HL-60 (cell line): ENCODE measurements at regions not wholly inside any gene's neighbourhood (a gene's known extent, or its start where the extent isn't known, plus 50 kb on each side); places are given as distances from the start of the nearest gene placed in this dataset.

Experiments
- GABPA ChIP-seq: IDR thresholded peaks from 2 replicates; pipeline ENCODE4 v1.6.1; 2012; ENCODE audit warnings: low read depth
- POLR2AphosphoS5 ChIP-seq: IDR thresholded peaks from 2 replicates; pipeline ENCODE4 v1.6.1; 2012; ENCODE audit warnings: low read depth
- TF ChIP-seq, protein P1 (sequence below): IDR thresholded peaks from one replicate; pipeline ENCODE4 v1.5.1; 2011; ENCODE audit warnings: low read length, control low read depth, inconsistent platforms; ENCODE audit not compliant: insufficient read depth
- TF ChIP-seq, protein P2 (sequence below): IDR thresholded peaks from 2 replicates; pipeline ENCODE4 v1.6.1; 2012; ENCODE audit warnings: low read depth; ENCODE audit not compliant: insufficient replicate concordance

DNA sequence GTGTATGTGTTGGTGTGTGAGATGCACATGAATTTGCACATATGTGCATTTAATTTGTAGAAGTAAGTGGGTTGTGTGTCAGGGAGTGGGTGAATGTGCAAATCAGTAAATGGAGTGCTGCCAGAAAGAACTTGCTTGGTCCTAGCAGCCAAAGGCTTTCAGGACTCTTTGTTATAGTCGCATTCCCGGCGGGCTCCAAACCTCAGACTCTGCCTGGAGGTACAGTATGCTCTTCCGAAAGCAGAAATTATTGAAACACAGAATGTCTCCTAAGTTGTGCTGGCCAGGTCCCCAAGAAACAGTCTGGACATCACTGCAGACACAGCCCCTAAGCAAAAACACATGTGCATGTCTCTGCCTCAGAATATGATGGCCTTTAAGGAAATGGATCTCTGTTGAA is 232.4 kb downstream of the INSIG2 start:
- TF ChIP-seq, protein P1, sequence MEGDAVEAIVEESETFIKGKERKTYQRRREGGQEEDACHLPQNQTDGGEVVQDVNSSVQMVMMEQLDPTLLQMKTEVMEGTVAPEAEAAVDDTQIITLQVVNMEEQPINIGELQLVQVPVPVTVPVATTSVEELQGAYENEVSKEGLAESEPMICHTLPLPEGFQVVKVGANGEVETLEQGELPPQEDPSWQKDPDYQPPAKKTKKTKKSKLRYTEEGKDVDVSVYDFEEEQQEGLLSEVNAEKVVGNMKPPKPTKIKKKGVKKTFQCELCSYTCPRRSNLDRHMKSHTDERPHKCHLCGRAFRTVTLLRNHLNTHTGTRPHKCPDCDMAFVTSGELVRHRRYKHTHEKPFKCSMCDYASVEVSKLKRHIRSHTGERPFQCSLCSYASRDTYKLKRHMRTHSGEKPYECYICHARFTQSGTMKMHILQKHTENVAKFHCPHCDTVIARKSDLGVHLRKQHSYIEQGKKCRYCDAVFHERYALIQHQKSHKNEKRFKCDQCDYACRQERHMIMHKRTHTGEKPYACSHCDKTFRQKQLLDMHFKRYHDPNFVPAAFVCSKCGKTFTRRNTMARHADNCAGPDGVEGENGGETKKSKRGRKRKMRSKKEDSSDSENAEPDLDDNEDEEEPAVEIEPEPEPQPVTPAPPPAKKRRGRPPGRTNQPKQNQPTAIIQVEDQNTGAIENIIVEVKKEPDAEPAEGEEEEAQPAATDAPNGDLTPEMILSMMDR: no peak
- TF ChIP-seq POLR2AphosphoS5 (no peak), GABPA (no peak)
- TF ChIP-seq, protein P2, sequence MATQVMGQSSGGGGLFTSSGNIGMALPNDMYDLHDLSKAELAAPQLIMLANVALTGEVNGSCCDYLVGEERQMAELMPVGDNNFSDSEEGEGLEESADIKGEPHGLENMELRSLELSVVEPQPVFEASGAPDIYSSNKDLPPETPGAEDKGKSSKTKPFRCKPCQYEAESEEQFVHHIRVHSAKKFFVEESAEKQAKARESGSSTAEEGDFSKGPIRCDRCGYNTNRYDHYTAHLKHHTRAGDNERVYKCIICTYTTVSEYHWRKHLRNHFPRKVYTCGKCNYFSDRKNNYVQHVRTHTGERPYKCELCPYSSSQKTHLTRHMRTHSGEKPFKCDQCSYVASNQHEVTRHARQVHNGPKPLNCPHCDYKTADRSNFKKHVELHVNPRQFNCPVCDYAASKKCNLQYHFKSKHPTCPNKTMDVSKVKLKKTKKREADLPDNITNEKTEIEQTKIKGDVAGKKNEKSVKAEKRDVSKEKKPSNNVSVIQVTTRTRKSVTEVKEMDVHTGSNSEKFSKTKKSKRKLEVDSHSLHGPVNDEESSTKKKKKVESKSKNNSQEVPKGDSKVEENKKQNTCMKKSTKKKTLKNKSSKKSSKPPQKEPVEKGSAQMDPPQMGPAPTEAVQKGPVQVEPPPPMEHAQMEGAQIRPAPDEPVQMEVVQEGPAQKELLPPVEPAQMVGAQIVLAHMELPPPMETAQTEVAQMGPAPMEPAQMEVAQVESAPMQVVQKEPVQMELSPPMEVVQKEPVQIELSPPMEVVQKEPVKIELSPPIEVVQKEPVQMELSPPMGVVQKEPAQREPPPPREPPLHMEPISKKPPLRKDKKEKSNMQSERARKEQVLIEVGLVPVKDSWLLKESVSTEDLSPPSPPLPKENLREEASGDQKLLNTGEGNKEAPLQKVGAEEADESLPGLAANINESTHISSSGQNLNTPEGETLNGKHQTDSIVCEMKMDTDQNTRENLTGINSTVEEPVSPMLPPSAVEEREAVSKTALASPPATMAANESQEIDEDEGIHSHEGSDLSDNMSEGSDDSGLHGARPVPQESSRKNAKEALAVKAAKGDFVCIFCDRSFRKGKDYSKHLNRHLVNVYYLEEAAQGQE: no peak
